Loucy (cell line): ENCODE measurements at regions not wholly inside any gene's neighbourhood (a gene's known extent, or its start where the extent isn't known, plus 50 kb on each side); places are given as distances from the start of the nearest gene placed in this dataset.

Experiments used
- H2AFZ ChIP-seq: fragments of 200-600 bp; sonication (generic); 2 replicates; pipeline ENCODE4 v1.6.0; 2016; ENCODE audit warnings: antibody characterized with exemption, mild to moderate bottlenecking, low read length, moderate library complexity
- H3F3A ChIP-seq: fragments of 200-600 bp; 2 replicates; pipeline ENCODE4 v1.6.0; 2016; ENCODE audit warnings: antibody characterized with exemption, low read depth, mild to moderate bottlenecking
- H3K27me3 ChIP-seq: fragments of 200-600 bp; sonication (generic); 2 replicates; pipeline ENCODE4 v1.6.1; 2014; ENCODE audit warnings: low read length, mild to moderate bottlenecking; ENCODE audit not compliant: insufficient read depth, poor library complexity, severe bottlenecking
- H3K36me3 ChIP-seq: fragments of 200-600 bp; sonication (generic); 2 replicates; pipeline ENCODE4 v1.6.1; 2016; ENCODE audit warnings: low read length; ENCODE audit not compliant: insufficient read depth
- H3K4me1 ChIP-seq: fragments of 200-600 bp; sonication (generic); 2 replicates; pipeline ENCODE4 v1.5.1; 2014; ENCODE audit warnings: low read length, mild to moderate bottlenecking; ENCODE audit not compliant: insufficient read depth, poor library complexity, severe bottlenecking
- H3K4me2 ChIP-seq: fragments of 200-600 bp; sonication (generic); 2 replicates; pipeline ENCODE4 v1.6.0; 2014; ENCODE audit warnings: antibody characterized with exemption, low read length, low read depth, mild to moderate bottlenecking; ENCODE audit not compliant: poor library complexity, severe bottlenecking
- H3K4me3 ChIP-seq: fragments of 200-600 bp; sonication (generic); 2 replicates; pipeline ENCODE4 v1.5.1; 2014; ENCODE audit warnings: low read length, mild to moderate bottlenecking, mixed read lengths; ENCODE audit not compliant: poor library complexity, severe bottlenecking
- H3K79me2 ChIP-seq: fragments of 200-600 bp; sonication (generic); 2 replicates; pipeline ENCODE4 v1.6.1; 2014; ENCODE audit warnings: low read length; ENCODE audit not compliant: insufficient read depth
- H3K9ac ChIP-seq: fragments of 200-600 bp; sonication (generic); 2 replicates; pipeline ENCODE4 v1.6.0; 2014; ENCODE audit warnings: mild to moderate bottlenecking, low read depth, low read length, moderate library complexity; ENCODE audit not compliant: poor library complexity, severe bottlenecking
- H3K9me2 ChIP-seq: fragments of 200-600 bp; sonication (generic); replicated peaks from 2 replicates; pipeline ENCODE4 v1.6.1; 2016; ENCODE audit warnings: low read depth, low read length, mixed read lengths
- H3K9me3 ChIP-seq: fragments of 200-600 bp; sonication (generic); 2 replicates; pipeline ENCODE4 v1.6.1; 2014; ENCODE audit warnings: mild to moderate bottlenecking, antibody characterized with exemption, low read length, low read depth; ENCODE audit not compliant: insufficient read depth
- H4K20me1 ChIP-seq: fragments of 200-600 bp; sonication (generic); 2 replicates; pipeline ENCODE4 v1.6.0; 2014; ENCODE audit warnings: antibody characterized with exemption, low read length, mild to moderate bottlenecking; ENCODE audit not compliant: insufficient read depth, poor library complexity, severe bottlenecking
- CTCF ChIP-seq: fragments of 200-600 bp; sonication (generic); conservative IDR thresholded peaks from 2 replicates; pipeline ENCODE4 v1.5.1; 2014; ENCODE audit warnings: mild to moderate bottlenecking, antibody characterized with exemption, low read length
- EZH2phosphoT487 ChIP-seq: fragments of 200-600 bp; IDR thresholded peaks from 2 replicates; pipeline ENCODE4 v1.6.1; 2018; ENCODE audit warnings: antibody characterized with exemption, mild to moderate bottlenecking, moderate library complexity, borderline replicate concordance

GRCh38 chr7:112395411-112395810, 54.8 kb upstream of the IFRD1 start:
- H3K9me3 ChIP-seq: no peaks in the 10 kb centered on the region
- H3K9me2 ChIP-seq: no peaks in the 10 kb centered on the region
- no peak overlapping the region for H3K9ac ChIP-seq
- H4K20me1 ChIP-seq: no peaks in the 10 kb centered on the region
- peaks cover 39% of the 10 kb centered on the region for H3K4me1 ChIP-seq
- H3K79me2 ChIP-seq: no peaks in the 10 kb centered on the region
- H3F3A ChIP-seq: peaks cover 16% of the 10 kb centered on the region; the same call in 1 of the 2 replicates
- H3K4me3 ChIP-seq: no peak overlapping the region
- no peak for TF ChIP-seq CTCF
- no peak for TF ChIP-seq EZH2phosphoT487
- no peaks in the 10 kb centered on the region for H3K36me3 ChIP-seq
- H2AFZ ChIP-seq: no peak overlapping the region
- H3K27me3 ChIP-seq: no peaks in the 10 kb centered on the region
- no peak overlapping the region for H3K4me2 ChIP-seq

GRCh38 chr7:112395893-112396292, 54.4 kb upstream of the IFRD1 start:
- Histone ChIP-seq H3K4me3 (no peak overlapping the region), H3K79me2 (no peaks in the 10 kb centered on the region)

GRCh38 chr7:112398534-112398933, 51.7 kb upstream of the IFRD1 start:
- H4K20me1 ChIP-seq: no peaks in the 10 kb centered on the region
- H3K9me3 ChIP-seq: no peaks in the 10 kb centered on the region
- H3F3A ChIP-seq: 0 out of 2 replicates have a peak, but pooled peaks cover 8% of the 10 kb centered on the region
- H3K4me1 ChIP-seq: peaks cover 32% of the 10 kb centered on the region
- no peak for TF ChIP-seq CTCF
- no peak for TF ChIP-seq EZH2phosphoT487
- H3K4me3 ChIP-seq: peak overlapping the region; percentile 58
- H3K4me2 ChIP-seq: peak overlapping the region; percentile 80
- no peaks in the 10 kb centered on the region for H3K27me3 ChIP-seq
- no peaks in the 10 kb centered on the region for H3K9me2 ChIP-seq
- H3K79me2 ChIP-seq: no peaks in the 10 kb centered on the region
- H3K36me3 ChIP-seq: no peaks in the 10 kb centered on the region
- peak overlapping the region; percentile 47 for H3K9ac ChIP-seq
- H2AFZ ChIP-seq: peak overlapping the region; percentile 61; the same call in 1 of the 2 replicates

More at GRCh38 chr7:112395893-112396292, 54.4 kb upstream of the IFRD1 start:
- peaks cover 13% of the 10 kb centered on the region; the same call in 1 of the 2 replicates for H3F3A ChIP-seq
- H3K9me3 ChIP-seq: no peaks in the 10 kb centered on the region
- H3K36me3 ChIP-seq: no peaks in the 10 kb centered on the region
- no peaks in the 10 kb centered on the region for H3K27me3 ChIP-seq
- H4K20me1 ChIP-seq: no peaks in the 10 kb centered on the region
- TF ChIP-seq EZH2phosphoT487: no peak
- no peak for TF ChIP-seq CTCF
- H3K4me2 ChIP-seq: no peak overlapping the region
- no peak overlapping the region for H2AFZ ChIP-seq
- H3K9me2 ChIP-seq: no peaks in the 10 kb centered on the region
- H3K9ac ChIP-seq: no peak overlapping the region
- H3K4me1 ChIP-seq: peaks cover 39% of the 10 kb centered on the region
